8988T (cell line): ENCODE measurements at regions not wholly inside any gene's neighbourhood (a gene's known extent, or its start where the extent isn't known, plus 50 kb on each side); places are given as distances from the start of the nearest gene placed in this dataset.
"Not testable (repeated sequence)": the region's sequence is repeated elsewhere in the genome, so short reads cannot be mapped to it uniquely, and the experiment has no call there.

Source experiments
- DNase-seq: peaks from one replicate; pipeline ENCODE4 v3.0.0; 2011

DNA sequence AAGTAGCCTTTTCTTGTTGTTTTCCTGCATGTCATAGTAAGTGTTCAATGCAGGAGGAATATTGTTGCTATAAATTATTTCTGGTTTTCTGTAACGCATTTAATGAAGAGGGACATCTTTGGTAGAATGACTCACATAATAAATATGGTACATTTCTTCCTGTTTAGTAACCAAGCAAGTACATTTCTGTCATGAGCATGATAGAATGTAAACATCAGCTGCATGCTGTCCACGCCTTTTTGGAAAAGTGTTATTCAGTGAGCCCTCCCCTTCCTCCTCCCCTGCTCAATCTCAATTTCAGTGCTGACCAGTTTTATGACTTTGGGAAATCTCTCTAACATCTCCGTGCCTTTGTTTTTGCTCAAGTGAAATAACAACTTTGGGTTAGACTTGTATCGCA is 664.0 kb downstream of the XPNPEP1 start:
- DNase-seq: no peak

- no peak for DNase-seq
Measured at GRCh38 chr10:109253306-109253705, 670.0 kb downstream of the XPNPEP1 start.

DNA sequence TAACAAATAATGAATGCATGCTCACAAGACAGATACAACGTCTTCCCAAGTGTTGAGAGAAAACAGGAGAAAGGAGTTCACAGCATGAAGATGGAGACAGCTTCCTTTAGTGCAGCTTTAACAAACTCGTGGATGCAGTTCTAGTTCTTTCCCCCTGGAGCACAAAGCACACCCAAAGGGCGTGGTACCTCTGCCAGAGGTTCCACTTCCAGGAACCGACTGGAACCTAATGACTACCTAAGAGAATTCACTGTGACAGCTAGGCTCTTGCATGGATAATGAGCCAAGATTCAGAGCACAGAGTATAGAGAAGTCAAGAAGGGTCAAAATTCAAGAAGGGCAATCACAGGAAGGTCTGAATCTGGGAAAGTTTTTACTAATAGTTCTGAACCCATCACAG is 673.2 kb downstream of the XPNPEP1 start:
- no peak for DNase-seq

DNA sequence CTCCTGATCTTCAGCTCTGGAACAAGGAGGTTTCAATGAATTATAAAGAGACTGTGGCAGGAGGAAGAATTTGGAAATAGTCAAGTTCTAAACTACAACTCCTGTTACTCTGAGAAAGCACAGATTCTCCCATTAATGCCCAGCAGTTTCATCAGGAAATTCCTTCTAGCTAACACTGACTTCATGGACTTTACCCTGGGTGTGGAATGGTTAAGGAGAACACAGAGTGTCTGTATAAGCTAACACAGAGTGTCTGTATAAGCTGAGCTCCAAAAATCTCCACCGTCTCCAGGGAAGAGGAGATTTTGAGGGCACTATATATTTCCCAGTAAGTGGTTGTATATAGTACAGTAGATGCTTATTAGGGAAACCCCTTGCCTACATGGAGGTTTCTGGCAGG is 675.5 kb downstream of the XPNPEP1 start:
- no peak for DNase-seq

GRCh38 chr10:109245821-109246220 is 677.5 kb downstream of the XPNPEP1 start:
- DNase-seq: no peak

DNA sequence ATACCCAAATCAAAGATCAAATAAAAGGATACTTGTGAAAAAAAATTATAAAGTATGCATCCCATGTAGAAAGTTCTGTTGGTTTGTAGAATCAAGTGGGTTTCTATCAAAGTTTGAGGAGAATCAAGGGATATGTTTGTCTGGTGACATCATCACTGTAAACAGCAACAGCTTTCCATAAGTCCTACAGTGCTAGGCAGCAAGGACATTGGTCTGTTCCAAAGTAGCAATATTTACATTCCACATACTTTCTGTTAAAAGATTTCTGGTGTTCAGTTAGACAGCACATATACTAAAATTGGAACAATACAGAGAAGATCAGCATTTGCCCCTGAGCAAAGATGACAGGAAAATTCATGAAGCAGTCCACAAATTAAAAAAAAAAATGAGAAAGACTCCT is 683.9 kb downstream of the XPNPEP1 start:
- no peak for DNase-seq

GRCh38 chr10:109237682-109238081 is 685.6 kb downstream of the XPNPEP1 start:
- no peak for DNase-seq

DNA sequence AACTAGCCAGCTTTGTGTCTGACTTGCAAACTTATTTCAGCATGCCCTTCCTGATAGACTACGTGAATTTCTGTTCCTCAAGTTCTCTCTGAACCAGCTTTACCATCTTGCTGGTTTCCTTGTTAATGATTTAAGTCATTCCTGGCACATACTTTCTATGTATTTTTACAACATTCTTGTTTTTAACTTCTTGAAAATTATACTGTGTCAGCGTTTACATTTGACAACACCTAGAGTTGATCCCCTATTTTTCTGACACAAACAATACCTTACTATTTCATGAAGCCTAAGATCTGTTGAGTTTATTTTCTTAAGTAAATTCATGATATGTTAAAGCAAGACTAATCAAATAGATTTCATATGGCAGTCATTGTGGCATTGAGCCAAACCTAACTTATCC is 686.3 kb downstream of the XPNPEP1 start:
- no peak for DNase-seq

DNA sequence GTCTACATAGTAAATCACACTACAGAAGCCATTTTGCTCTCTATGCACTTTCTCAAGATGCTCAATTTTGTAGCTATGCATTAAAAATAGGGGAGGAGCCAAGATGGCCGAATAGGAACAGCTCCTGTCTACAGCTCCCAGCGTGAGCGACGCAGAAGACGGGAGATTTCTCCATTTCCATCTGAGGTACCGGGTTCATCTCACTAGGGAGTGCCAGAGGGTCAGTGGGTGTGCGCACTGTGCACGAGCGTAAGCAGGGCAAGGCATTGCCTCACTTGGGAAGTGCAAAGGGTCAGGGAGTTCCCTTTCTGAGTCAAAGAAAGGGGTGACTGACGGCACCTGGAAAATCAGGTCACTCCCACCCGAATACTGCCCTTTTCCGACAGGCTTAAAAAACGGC is 699.8 kb downstream of the XPNPEP1 start:
- not testable (repeated sequence) for DNase-seq

DNA sequence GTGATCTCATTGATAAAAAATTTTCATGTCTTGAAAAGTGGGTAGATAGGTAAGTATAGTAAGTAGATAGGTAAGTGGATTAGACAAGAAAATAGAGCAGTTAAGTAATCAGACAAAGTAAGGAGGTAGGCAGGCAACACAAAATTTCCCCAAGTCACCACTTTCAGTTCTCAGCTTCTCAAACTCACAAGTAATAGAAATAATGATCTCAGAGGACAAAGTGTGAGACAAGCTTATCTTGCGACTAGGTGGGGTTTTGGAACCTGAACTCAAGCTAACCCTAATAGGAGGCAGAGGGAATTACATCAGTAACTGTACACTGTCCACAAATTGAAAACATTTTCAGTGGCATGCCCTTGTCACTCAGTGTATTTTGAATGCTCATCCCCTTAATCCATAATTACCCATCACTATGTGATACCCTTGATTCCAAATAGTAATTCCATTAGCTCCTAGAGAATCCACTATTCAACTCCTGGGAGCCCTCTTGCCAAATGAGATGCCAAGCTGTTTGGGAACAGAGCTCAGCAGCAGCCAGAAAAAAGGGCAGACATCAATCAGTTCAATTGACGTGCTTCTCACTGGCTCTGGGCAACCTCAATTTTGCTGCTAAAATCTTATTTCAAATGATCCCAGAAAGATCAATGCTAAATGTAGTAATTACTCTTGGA is 703.2 kb downstream of the XPNPEP1 start:
- no peak for DNase-seq

- no peak for DNase-seq
Measured at GRCh38 chr10:109218207-109218606, 705.1 kb downstream of the XPNPEP1 start.

- no peak for DNase-seq
Measured at GRCh38 chr10:109215291-109216075, 707.8 kb downstream of the XPNPEP1 start.

DNA sequence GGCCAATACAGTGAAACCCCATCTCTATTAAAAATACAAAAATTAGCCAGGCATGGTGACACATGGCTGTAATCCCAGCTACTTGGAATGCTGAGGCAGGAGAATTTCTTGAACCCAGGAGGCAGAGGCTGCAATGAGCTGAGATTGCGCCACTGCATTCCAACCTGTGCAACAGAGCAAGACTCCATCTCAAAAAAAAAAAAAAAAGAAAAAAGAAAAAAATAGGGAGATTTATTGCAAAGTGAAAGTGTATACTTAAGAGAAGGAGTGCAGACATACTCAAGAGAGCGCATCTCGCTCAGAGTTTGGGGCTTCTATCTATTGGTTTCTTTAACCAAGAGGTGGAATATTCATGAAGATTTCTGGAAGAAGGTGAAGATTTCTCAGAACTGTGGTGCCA is 708.4 kb downstream of the XPNPEP1 start:
- DNase-seq: not testable (repeated sequence)

DNA sequence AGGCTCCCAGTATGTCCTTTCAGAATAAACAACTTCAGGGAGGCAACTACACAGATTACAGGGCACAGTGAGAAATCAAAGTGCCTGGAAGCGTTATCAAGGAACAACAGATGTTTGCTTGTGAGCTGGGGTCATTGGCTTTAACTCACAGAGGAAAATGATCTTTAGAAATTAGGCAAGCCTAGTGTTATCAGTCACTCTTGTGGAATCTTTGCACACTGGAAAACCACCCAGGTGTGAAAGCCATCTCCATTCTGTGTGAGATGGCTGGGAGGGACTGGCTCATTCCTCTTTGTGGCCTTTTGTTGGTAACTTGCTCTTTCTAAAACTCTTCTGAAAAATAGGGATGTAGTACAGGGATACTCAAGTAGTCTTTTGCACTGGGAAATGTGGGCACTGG is 716.0 kb downstream of the XPNPEP1 start:
- DNase-seq: no peak

DNA sequence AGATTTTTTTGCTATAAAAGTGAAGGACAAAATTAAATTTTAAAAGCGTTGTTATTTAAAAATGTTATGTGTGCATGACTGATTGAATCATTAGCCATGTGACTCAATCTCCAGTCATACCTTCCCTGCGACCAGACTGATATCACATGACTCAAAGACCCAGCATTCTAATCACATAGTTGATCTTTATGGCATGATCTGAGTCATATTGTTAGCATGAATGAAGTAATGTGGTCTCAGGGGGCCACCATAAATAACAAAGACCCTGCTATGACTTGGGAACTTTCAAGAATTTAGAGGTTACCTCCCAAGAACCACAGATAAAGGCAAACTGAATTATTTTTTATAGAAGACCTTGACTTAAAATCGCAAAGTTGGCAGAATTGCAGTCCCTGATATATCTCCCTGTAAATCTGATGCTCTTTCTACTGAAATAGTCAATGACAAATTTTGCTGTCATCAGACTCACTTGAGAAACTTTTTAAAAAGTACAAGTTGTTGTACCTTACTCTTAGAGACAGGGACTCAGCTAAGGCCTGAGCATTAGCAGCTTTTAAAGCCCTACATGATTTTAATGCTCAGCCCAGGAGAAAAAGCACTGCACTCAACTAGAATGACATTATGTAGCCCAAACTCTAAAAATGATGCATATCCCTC is 717.3 kb downstream of the XPNPEP1 start:
- DNase-seq: no peak

GRCh38 chr10:109203646-109204353 is 719.5 kb downstream of the XPNPEP1 start:
- DNase-seq: no peak

DNA sequence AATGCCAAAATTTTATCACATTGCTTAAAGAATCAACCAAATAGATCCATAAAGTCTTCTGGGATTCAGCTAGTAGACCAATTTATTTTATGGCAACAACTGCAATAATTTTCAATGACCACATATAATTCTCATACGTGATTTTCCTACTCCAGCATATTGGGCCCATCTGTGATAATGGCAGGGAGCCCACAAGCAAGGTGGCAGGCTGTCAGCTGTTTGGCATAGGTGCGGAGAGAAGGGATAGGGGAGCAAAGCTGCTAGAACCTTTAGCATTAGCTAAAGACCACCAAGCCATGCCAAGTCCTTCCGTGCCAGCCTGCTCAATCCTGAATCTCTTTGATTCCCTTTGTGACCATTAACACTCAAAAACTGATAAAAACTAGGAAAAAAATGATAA is 721.2 kb downstream of the XPNPEP1 start:
- no peak for DNase-seq

GRCh38 chr10:109200646-109201045 is 722.7 kb downstream of the XPNPEP1 start:
- DNase-seq: no peak

- no peak for DNase-seq
Measured at GRCh38 chr10:109191823-109192222, 731.5 kb downstream of the XPNPEP1 start.

DNA sequence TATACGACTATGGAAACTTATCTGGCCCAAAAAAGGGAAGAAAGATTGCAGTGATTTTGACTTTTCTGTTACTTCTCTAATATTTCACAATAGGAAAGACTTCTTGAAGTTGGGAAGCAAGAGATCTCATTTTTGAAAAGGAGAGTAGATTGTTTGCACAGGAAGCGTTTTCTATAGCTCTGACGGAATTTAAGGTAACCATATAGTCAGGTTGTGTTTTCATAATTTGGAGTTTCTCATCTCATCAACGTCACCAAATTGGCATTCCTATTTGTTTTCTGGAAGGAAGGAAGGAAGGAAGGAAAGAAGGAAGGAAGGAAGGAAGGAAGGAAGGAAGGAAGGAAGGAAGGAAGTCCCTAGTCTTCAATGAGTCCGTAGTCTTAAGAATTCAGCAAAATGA is 732.0 kb downstream of the XPNPEP1 start:
- DNase-seq: no peak

GRCh38 chr10:109187677-109188076 is 735.6 kb downstream of the XPNPEP1 start:
- no peak for DNase-seq

- DNase-seq: no peak
Measured at GRCh38 chr10:109183366-109183765, 739.9 kb downstream of the XPNPEP1 start.

- no peak for DNase-seq
Measured at GRCh38 chr10:109178591-109178990, 744.7 kb downstream of the XPNPEP1 start.
